ENCODE measurements at regions not wholly inside any gene's neighbourhood (a gene's known extent, or its start where the extent isn't known, plus 50 kb on each side); places are given as distances from the start of the nearest gene placed in this dataset.

DNA sequence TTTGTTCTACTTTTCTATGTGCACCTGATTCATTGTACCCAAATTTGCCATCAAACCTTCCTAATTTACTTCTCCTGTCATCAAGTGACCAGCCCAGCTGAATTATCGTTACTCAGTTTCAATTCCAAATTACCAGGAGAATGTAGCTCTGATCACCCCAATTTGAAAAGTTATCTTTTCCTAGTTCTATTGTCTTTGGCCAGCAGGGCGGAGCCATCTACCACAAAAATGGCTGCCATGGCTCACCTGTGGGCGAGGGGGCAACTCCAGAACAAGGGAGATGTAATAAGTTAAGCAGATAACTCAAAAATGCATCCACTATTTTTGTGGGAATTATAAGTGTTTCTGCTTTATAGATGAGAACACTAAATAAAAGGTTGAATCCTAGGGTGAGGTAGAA, 133.8 kb upstream of the MOCS2 start:
- TF ChIP-seq, protein P1, sequence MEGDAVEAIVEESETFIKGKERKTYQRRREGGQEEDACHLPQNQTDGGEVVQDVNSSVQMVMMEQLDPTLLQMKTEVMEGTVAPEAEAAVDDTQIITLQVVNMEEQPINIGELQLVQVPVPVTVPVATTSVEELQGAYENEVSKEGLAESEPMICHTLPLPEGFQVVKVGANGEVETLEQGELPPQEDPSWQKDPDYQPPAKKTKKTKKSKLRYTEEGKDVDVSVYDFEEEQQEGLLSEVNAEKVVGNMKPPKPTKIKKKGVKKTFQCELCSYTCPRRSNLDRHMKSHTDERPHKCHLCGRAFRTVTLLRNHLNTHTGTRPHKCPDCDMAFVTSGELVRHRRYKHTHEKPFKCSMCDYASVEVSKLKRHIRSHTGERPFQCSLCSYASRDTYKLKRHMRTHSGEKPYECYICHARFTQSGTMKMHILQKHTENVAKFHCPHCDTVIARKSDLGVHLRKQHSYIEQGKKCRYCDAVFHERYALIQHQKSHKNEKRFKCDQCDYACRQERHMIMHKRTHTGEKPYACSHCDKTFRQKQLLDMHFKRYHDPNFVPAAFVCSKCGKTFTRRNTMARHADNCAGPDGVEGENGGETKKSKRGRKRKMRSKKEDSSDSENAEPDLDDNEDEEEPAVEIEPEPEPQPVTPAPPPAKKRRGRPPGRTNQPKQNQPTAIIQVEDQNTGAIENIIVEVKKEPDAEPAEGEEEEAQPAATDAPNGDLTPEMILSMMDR (IDR thresholded peaks at IDR 0.05): no peak
- TF ChIP-seq POLR2A (IDR thresholded peaks at IDR 0.05): no peak
